ENCODE measurements at regions not wholly inside any gene's neighbourhood (a gene's known extent, or its start where the extent isn't known, plus 50 kb on each side); places are given as distances from the start of the nearest gene placed in this dataset.

GRCh38 chr11:104623518-104623917 lies 274.7 kb downstream of the CASP12 start:
- H3K9me3 ChIP-seq (ENCODE audit: low read length): no peaks in the 10 kb centered on the region
- ATAC-seq: no peak
- intact Hi-C loops (cut with micrococcal nuclease; ENCODE audit: unreplicated experiment): no loop called here
- no peaks in the 10 kb centered on the region for H3K36me3 ChIP-seq (replicated peaks in 1 of 2; ENCODE audit: control insufficient read depth in 1 of 2, insufficient read depth in 2 of 2, low read length in 2 of 2)
- no peaks in the 10 kb centered on the region for H3K27me3 ChIP-seq (ENCODE audit: control insufficient read depth in 1 of 2, insufficient read depth in 2 of 2, low read length in 2 of 2)
- H4K20me1 ChIP-seq (ENCODE audit: insufficient read depth, low read length): no peaks in the 10 kb centered on the region
- no peak for DNase-seq (ENCODE audit: low spot score)
- H2AFZ ChIP-seq (ENCODE audit: low read length): no peak overlapping the region
- no TSS peak for BruUV-seq (replicated peaks)
- H3K79me2 ChIP-seq (ENCODE audit: insufficient read depth, low read length): no peaks in the 10 kb centered on the region
- H3K9ac ChIP-seq (ENCODE audit: insufficient read depth, low read depth, low read length): no peak overlapping the region
- ChIA-PET POLR2A (no interaction called here), CTCF (ENCODE audit: low intra/inter-chr PET ratio, low total read pairs) (no interaction called here)
- FAIRE-seq: no peak
- H3K4me3 ChIP-seq (replicated peaks in 1 of 3; ENCODE audit: insufficient read depth in 1 of 3, low read depth in 2 of 3, low read length in 3 of 3): no peak overlapping the region
- 3% methylated on average over 1 of the region's 1 CpG for WGBS (ENCODE audit: low lambda C conversion rate)
- TF ChIP-seq NCOA1 (CRISPR knock-in tag; IDR thresholded peaks at IDR 0.05) (no peak), ZNF33A (CRISPR knock-in tag; IDR thresholded peaks at IDR 0.05; ENCODE audit: borderline replicate concordance) (no peak), CHD2 (IDR thresholded peaks at IDR 0.05; ENCODE audit: low read depth, low read length) (no peak), RFX5 (IDR thresholded peaks at IDR 0.05; ENCODE audit: low read depth, low read length) (no peak), ZNF660 (CRISPR knock-in tag; IDR thresholded peaks at IDR 0.05; ENCODE audit: borderline replicate concordance, low read depth) (no peak), HNRNPK (IDR thresholded peaks at IDR 0.05; ENCODE audit: low read depth, low read length, poor library complexity, severe bottlenecking) (no peak), DMAP1 (CRISPR knock-in tag; IDR thresholded peaks at IDR 0.05) (no peak), ZBTB20 (CRISPR knock-in tag; IDR thresholded peaks at IDR 0.05; ENCODE audit: borderline replicate concordance, low read depth) (no peak), GATAD1 (CRISPR knock-in tag; IDR thresholded peaks at IDR 0.05) (no peak)
- in situ Hi-C loops (cut with HindIII; ENCODE audit: extremely low pct_ligation_motif_present, low pct_unique_long_range_greater_than_20kb): no loop called here
- no peak overlapping the region for H3K4me2 ChIP-seq (ENCODE audit: low read depth, low read length)
- H3K27ac ChIP-seq (ENCODE audit: extremely low read length, insufficient read depth, low read length): no peak overlapping the region
- no peaks in the 10 kb centered on the region for H3K4me1 ChIP-seq (ENCODE audit: insufficient read depth, low read length)

- WGBS (ENCODE audit: low lambda C conversion rate): 0% methylated on average over 1 of the region's 1 CpG
- ChIA-PET CTCF (ENCODE audit: low intra/inter-chr PET ratio, low total read pairs) (no interaction called here), POLR2A (no interaction called here)
- intact Hi-C loops (cut with micrococcal nuclease; ENCODE audit: unreplicated experiment): no loop called here
- Histone ChIP-seq H3K27me3 (ENCODE audit: control insufficient read depth in 1 of 2, insufficient read depth in 2 of 2, low read length in 2 of 2) (no peaks in the 10 kb centered on the region), H3K4me3 (replicated peaks in 1 of 3; ENCODE audit: insufficient read depth in 1 of 3, low read depth in 2 of 3, low read length in 3 of 3) (no peak overlapping the region), H3K4me1 (ENCODE audit: insufficient read depth, low read length) (no peaks in the 10 kb centered on the region), H3K9ac (ENCODE audit: insufficient read depth, low read depth, low read length) (no peak overlapping the region), H3K4me2 (ENCODE audit: low read depth, low read length) (no peak overlapping the region), H3K36me3 (replicated peaks in 1 of 2; ENCODE audit: control insufficient read depth in 1 of 2, insufficient read depth in 2 of 2, low read length in 2 of 2) (no peaks in the 10 kb centered on the region), H4K20me1 (ENCODE audit: insufficient read depth, low read length) (no peaks in the 10 kb centered on the region), H2AFZ (ENCODE audit: low read length) (no peak overlapping the region), H3K27ac (ENCODE audit: extremely low read length, insufficient read depth, low read length) (no peak overlapping the region), H3K9me3 (ENCODE audit: low read length) (peaks cover 7% of the 10 kb centered on the region; the same call in 1 of the 2 replicates), H3K79me2 (ENCODE audit: insufficient read depth, low read length) (no peaks in the 10 kb centered on the region)
- no peak for ATAC-seq
- in situ Hi-C loops (cut with HindIII; ENCODE audit: extremely low pct_ligation_motif_present, low pct_unique_long_range_greater_than_20kb): no loop called here
- no peak for DNase-seq (ENCODE audit: low spot score)
- BruUV-seq (replicated peaks): no TSS peak
- no peak for FAIRE-seq
- TF ChIP-seq ARID2 (CRISPR knock-in tag; IDR thresholded peaks at IDR 0.05; ENCODE audit: borderline replicate concordance) (no peak), ZMYM3 (CRISPR knock-in tag; IDR thresholded peaks at IDR 0.05) (no peak), STAT6 (CRISPR knock-in tag; IDR thresholded peaks at IDR 0.05; ENCODE audit: borderline replicate concordance) (no peak), HNRNPL (IDR thresholded peaks at IDR 0.05; ENCODE audit: low read depth, low read length) (no peak), ZSCAN20 (CRISPR knock-in tag; IDR thresholded peaks at IDR 0.05; ENCODE audit: borderline replicate concordance) (no peak), SIX1 (CRISPR knock-in tag; IDR thresholded peaks at IDR 0.05; ENCODE audit: borderline replicate concordance) (no peak), ZNF280B (CRISPR knock-in tag; IDR thresholded peaks at IDR 0.05; ENCODE audit: borderline replicate concordance) (no peak)
These were observed 277.3 kb downstream of the CASP12 start for GRCh38 chr11:104620991-104621390.
